ENCODE measurements at regions not wholly inside any gene's neighbourhood (a gene's known extent, or its start where the extent isn't known, plus 50 kb on each side); places are given as distances from the start of the nearest gene placed in this dataset.

GRCh38 chr5:141740885-141741284 lies 58.9 kb upstream of the ARAP3 start:
- 17 to 90% (median 60%) methylated on average over 1 to 5 of the region's 6 CpGs; no CpG with 5 or more reads in 2 of the 10 experiments for WGBS, 10 experiments
- Histone ChIP-seq H3K4me3 (no peak overlapping the region), H3K27ac (no peak overlapping the region), H3K4me1 (replicated peaks in 1 of 2) (peaks cover 52 to 68% of the 10 kb centered on the region in 2 donors)
- in situ Hi-C loops (cut with MboI; ENCODE audit: low pct_unique_long_range_greater_than_20kb in 2 of 9, low sequenced_read_pairs in 9 of 9, unreplicated experiment in 9 of 9), result no loop called here
- peak in 4 of 8 experiments; percentile 1 to 57 (median 30) for ATAC-seq (replicated peaks in 6 of 8)

- in situ Hi-C loops (cut with MboI; ENCODE audit: low pct_unique_long_range_greater_than_20kb in 2 of 9, low sequenced_read_pairs in 9 of 9, unreplicated experiment in 9 of 9), result no loop called here
- peaks cover 30 to 40% of the 10 kb centered on the region in 2 donors for H3K4me1 ChIP-seq (replicated peaks in 1 of 2)
- 0 to 60% (median 15%) methylated on average over 1 to 3 of the region's 4 CpGs; no CpG with 5 or more reads in 4 of the 10 experiments for WGBS, 10 experiments
- peak overlapping the region; percentile 34 to 44 for H3K27ac ChIP-seq
- peak in 7 of 8 experiments; percentile 15 to 95 (median 76) for ATAC-seq (replicated peaks in 6 of 8)
- no peak overlapping the region for H3K4me3 ChIP-seq
Observed at GRCh38 chr5:141737535-141737934, 55.5 kb upstream of the ARAP3 start.

GRCh38 chr5:141735823-141736222 lies 53.8 kb upstream of the ARAP3 start:
- 0 to 60% (median 30%) methylated on average over 1 of the region's 1 CpG; no CpG with 5 or more reads in 6 of the 10 experiments for WGBS, 10 experiments
- Histone ChIP-seq H3K4me1 (replicated peaks in 1 of 2) (peaks cover 13 to 26% of the 10 kb centered on the region in 2 donors), H3K4me3 (no peak overlapping the region), H3K27ac (no peak overlapping the region)
- no peak for ATAC-seq (replicated peaks in 6 of 8)
- in situ Hi-C loops (cut with MboI; ENCODE audit: low pct_unique_long_range_greater_than_20kb in 2 of 9, low sequenced_read_pairs in 9 of 9, unreplicated experiment in 9 of 9), result no loop called here

- H3K4me3 ChIP-seq, result no peak overlapping the region
- peaks cover 10 to 20% of the 10 kb centered on the region in 2 donors for H3K4me1 ChIP-seq (replicated peaks in 1 of 2)
- H3K27ac ChIP-seq, result no peak overlapping the region
- WGBS, 10 experiments, result 0 to 100% (median 33%) methylated on average over 1 to 3 of the region's 4 CpGs; no CpG with 5 or more reads in 5 of the 10 experiments
- ATAC-seq (replicated peaks in 6 of 8), result peak in 5 of 8 experiments; percentile 31 to 87 (median 52)
- in situ Hi-C loops (cut with MboI; ENCODE audit: low pct_unique_long_range_greater_than_20kb in 2 of 9, low sequenced_read_pairs in 9 of 9, unreplicated experiment in 9 of 9), result no loop called here
Observed at GRCh38 chr5:141734501-141735229, 52.6 kb upstream of the ARAP3 start.

- no peak for ATAC-seq (replicated peaks in 6 of 8)
- in situ Hi-C loops (cut with MboI; ENCODE audit: low pct_unique_long_range_greater_than_20kb in 2 of 9, low sequenced_read_pairs in 9 of 9, unreplicated experiment in 9 of 9), result no loop called here
- 23 to 80% (median 69%) methylated on average over 1 to 2 of the region's 2 CpGs; no CpG with 5 or more reads in 5 of the 10 experiments for WGBS, 10 experiments
- Histone ChIP-seq H3K4me1 (replicated peaks in 1 of 2) (peaks cover 10 to 14% of the 10 kb centered on the region in 2 donors), H3K4me3 (no peak overlapping the region), H3K27ac (no peak overlapping the region)
Observed at GRCh38 chr5:141733198-141733597, 51.2 kb upstream of the ARAP3 start.

GRCh38 chr5:141732417-141732816 lies 50.4 kb upstream of the ARAP3 start:
- ATAC-seq (replicated peaks in 6 of 8), result no peak
- Histone ChIP-seq H3K4me3 (no peak overlapping the region), H3K27ac (no peak overlapping the region), H3K4me1 (replicated peaks in 1 of 2) (peaks cover 2 to 8% of the 10 kb centered on the region in 2 donors)
- in situ Hi-C loops (cut with MboI; ENCODE audit: low pct_unique_long_range_greater_than_20kb in 2 of 9, low sequenced_read_pairs in 9 of 9, unreplicated experiment in 9 of 9), result no loop called here

Data from motor neuron (in vitro differentiated cells).